Gastroesophageal sphincter (tissue), 4 donors: ENCODE measurements at regions not wholly inside any gene's neighbourhood (a gene's known extent, or its start where the extent isn't known, plus 50 kb on each side); places are given as distances from the start of the nearest gene placed in this dataset.

Experiments used
- ATAC-seq: fragments of 150-250 bp; one replicate; pipeline ENCODE4 v1.9.1; 2016; ENCODE audit warnings: mild to moderate bottlenecking, moderate library complexity
- H3K27ac ChIP-seq, 4 donors: fragments of 200-600 bp; sonication (generic) in 3 of 4; 1 replicate in 3 of 4; 2 replicates in 1 of 4; pipeline ENCODE4 v1.5.1; 2016 to 2019
- H3K27me3 ChIP-seq: fragments of 200-600 bp; sonication (generic); one replicate; pipeline ENCODE4 v1.5.1; 2019
- H3K36me3 ChIP-seq, 2 donors: fragments of 200-600 bp; sonication (generic); one replicate each; pipeline ENCODE4 v1.5.1; 2019; ENCODE audit warnings: control low read depth in 1 of 2
- H3K4me1 ChIP-seq, 3 donors: fragments of 200-600 bp; sonication (generic); 1 replicate in 2 of 3; 2 replicates in 1 of 3; pipeline ENCODE4 v1.5.1; 2016 to 2019; ENCODE audit warnings: control low read depth in 2 of 3
- H3K4me3 ChIP-seq, 2 donors: fragments of 200-600 bp; sonication (generic); one replicate each; pipeline ENCODE4 v1.5.1; 2019; ENCODE audit warnings: mild to moderate bottlenecking in 1 of 2, moderate library complexity in 1 of 2
- H3K9me3 ChIP-seq, 3 donors: fragments of 200-600 bp; sonication (generic); one replicate each; pipeline ENCODE4 v1.5.1; 2017 to 2019; ENCODE audit warnings: control low read depth in 2 of 3
- EP300 ChIP-seq: sonication (generic); formaldehyde crosslinking; IDR thresholded peaks from one replicate; pipeline ENCODE4 v1.6.1; 2017; ENCODE audit warnings: antibody characterized with exemption, mild to moderate bottlenecking
- POLR2A ChIP-seq, 2 donors: fragments of 450-650 bp; IDR thresholded peaks; one replicate each; pipeline ENCODE4 v1.6.1; 2017; ENCODE audit warnings: antibody characterized with exemption in 2 of 2, mild to moderate bottlenecking in 2 of 2, moderate library complexity in 1 of 2
- POLR2AphosphoS5 ChIP-seq: sonication (generic); formaldehyde crosslinking; IDR thresholded peaks from one replicate; pipeline ENCODE4 v1.6.1; 2017; ENCODE audit warnings: antibody characterized with exemption
- WGBS, 2 donors: methylation state at CpG; one replicate each; pipeline ENCODE4 v1.1.5; 2018; ENCODE audit warnings: low coverage in 1 of 2; 5-methylcytosine and 5-hydroxymethylcytosine counted together
- TF ChIP-seq, protein P1 (sequence below), 4 experiments: fragments of 200-600 bp in 2 of 4; fragments of 450-650 bp in 2 of 4; sonication (generic) in 1 of 4; IDR thresholded peaks; one replicate each; pipeline ENCODE4 v1.5.1; 2017 to 2019; ENCODE audit warnings: antibody characterized with exemption in 4 of 4, mild to moderate bottlenecking in 2 of 4, moderate library complexity in 2 of 4

DNA sequence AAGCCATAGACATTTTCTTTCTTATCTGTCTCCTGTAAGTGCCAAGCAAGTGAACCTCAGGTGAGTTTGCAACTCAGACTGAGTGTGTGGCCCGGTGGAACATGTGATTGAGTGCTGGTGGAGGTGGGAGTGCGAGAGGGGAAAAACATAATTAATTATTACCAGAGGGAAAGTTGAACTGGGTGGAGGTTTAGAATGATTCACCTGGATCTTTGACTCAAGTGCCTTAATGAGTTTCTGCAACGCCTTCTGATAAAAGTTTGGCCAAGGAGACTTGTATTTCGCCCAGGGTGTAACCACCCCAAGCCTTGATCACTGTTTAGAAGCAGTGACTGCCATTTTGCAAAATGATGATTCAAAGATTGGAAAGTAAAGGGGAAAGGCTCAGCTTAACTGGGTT lies 513.9 kb downstream of the GATA3 start:
- Histone ChIP-seq H3K9me3 (no peaks in the 10 kb centered on the region), H3K27ac (no peak overlapping the region), H3K4me3 (no peak overlapping the region), H3K4me1 (no peaks in the 10 kb centered on the region), H3K36me3 (no peaks in the 10 kb centered on the region), H3K27me3 (peaks cover 8% of the 10 kb centered on the region)
- ATAC-seq: no peak
- 57 to 94% methylated on average over 2 to 3 of the region's 4 CpGs for WGBS, 2 donors
- no peak for TF ChIP-seq EP300
- no peak for TF ChIP-seq POLR2A (IDR thresholded peaks at IDR 0.05)
- TF ChIP-seq POLR2AphosphoS5: no peak
- TF ChIP-seq, protein P1, sequence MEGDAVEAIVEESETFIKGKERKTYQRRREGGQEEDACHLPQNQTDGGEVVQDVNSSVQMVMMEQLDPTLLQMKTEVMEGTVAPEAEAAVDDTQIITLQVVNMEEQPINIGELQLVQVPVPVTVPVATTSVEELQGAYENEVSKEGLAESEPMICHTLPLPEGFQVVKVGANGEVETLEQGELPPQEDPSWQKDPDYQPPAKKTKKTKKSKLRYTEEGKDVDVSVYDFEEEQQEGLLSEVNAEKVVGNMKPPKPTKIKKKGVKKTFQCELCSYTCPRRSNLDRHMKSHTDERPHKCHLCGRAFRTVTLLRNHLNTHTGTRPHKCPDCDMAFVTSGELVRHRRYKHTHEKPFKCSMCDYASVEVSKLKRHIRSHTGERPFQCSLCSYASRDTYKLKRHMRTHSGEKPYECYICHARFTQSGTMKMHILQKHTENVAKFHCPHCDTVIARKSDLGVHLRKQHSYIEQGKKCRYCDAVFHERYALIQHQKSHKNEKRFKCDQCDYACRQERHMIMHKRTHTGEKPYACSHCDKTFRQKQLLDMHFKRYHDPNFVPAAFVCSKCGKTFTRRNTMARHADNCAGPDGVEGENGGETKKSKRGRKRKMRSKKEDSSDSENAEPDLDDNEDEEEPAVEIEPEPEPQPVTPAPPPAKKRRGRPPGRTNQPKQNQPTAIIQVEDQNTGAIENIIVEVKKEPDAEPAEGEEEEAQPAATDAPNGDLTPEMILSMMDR (IDR thresholded peaks at IDR 0.05): no peak

DNA sequence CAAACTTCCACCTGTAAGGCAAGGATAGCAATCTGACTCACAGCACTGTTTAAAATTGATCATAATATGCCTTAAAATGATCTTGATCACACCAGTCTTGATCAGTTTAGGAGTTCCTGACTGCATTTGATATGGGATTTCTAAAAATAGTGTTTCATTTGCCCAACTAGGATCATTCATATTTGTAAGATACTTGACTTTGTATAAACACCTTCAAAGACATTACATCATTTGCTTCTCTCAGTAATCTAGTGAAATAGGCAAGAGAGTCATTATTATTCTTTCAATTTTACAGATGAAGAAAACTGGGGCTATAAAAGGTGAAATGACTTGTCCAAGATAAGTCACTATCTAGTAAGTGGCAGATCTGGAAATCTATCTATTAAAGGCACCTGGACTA lies 521.1 kb downstream of the GATA3 start:
- ATAC-seq: no peak
- H3K27me3 ChIP-seq: no peaks in the 10 kb centered on the region
- H3K4me3 ChIP-seq: no peak overlapping the region
- H3K36me3 ChIP-seq: no peaks in the 10 kb centered on the region
- no peaks in the 10 kb centered on the region for H3K9me3 ChIP-seq
- H3K4me1 ChIP-seq: no peaks in the 10 kb centered on the region
- H3K27ac ChIP-seq: no peak overlapping the region
- TF ChIP-seq POLR2AphosphoS5: no peak
- TF ChIP-seq, protein P1 (IDR thresholded peaks at IDR 0.05): no peak

DNA sequence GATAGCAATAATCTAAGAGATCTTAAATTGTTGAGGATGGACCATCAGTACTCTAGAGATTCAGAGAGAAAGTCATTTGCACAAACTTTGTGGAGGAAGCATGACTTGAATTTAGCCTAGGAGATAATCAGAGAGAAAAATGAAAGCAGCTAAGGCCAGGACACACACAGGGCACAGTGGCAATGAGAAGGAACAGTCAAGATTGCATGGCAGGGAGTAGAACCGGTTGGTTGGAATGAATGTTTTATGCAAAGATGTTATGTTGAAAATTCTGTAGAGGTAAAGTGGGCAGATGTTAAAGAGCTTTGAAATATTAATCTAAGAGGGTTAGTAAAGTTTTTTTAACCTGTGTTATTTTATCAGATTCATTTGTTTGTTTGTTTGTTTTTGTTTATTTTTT lies 521.8 kb downstream of the GATA3 start:
- H3K9me3 ChIP-seq: no peaks in the 10 kb centered on the region
- no peak overlapping the region for H3K27ac ChIP-seq
- H3K4me3 ChIP-seq: no peak overlapping the region
- H3K36me3 ChIP-seq: no peaks in the 10 kb centered on the region
- ATAC-seq: no peak
- H3K4me1 ChIP-seq: no peaks in the 10 kb centered on the region
- H3K27me3 ChIP-seq: no peaks in the 10 kb centered on the region
- TF ChIP-seq, protein P1 (IDR thresholded peaks at IDR 0.05): no peak
- TF ChIP-seq POLR2A (IDR thresholded peaks at IDR 0.05): no peak
- TF ChIP-seq EP300: no peak
- TF ChIP-seq POLR2AphosphoS5: no peak
- 69 to 100% methylated on average over 1 of the region's 1 CpG for WGBS, 2 donors

DNA sequence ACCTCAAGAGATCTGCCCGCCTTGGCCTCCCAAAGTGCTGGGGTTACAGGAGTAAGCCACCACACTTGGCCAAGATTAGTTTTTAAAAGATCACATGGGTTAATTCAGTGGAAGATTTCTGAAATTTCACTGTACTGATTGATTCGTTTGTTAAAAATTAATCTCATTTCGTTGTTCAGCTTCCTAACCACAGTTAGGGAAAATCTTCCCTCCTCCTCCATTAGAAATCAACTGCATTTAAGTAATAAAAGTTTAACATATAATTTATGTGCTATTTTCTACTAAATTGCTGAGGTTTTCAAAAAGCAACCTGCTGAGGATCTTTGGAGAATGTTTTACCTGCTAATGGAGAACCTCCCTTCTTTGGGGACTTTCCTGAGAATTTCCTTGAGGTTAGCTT lies 522.4 kb downstream of the GATA3 start:
- no peak for TF ChIP-seq POLR2AphosphoS5
- TF ChIP-seq, protein P1 (IDR thresholded peaks at IDR 0.05): no peak
- no peak for TF ChIP-seq POLR2A (IDR thresholded peaks at IDR 0.05)
- no peak for TF ChIP-seq EP300
- no peaks in the 10 kb centered on the region for H3K36me3 ChIP-seq
- H3K4me3 ChIP-seq: no peak overlapping the region
- H3K27me3 ChIP-seq: no peaks in the 10 kb centered on the region
- no peaks in the 10 kb centered on the region for H3K9me3 ChIP-seq
- H3K4me1 ChIP-seq: no peaks in the 10 kb centered on the region
- no peak overlapping the region for H3K27ac ChIP-seq
- no peak for ATAC-seq
- 47 to 85% methylated on average over 2 to 3 of the region's 3 CpGs for WGBS, 2 donors

DNA sequence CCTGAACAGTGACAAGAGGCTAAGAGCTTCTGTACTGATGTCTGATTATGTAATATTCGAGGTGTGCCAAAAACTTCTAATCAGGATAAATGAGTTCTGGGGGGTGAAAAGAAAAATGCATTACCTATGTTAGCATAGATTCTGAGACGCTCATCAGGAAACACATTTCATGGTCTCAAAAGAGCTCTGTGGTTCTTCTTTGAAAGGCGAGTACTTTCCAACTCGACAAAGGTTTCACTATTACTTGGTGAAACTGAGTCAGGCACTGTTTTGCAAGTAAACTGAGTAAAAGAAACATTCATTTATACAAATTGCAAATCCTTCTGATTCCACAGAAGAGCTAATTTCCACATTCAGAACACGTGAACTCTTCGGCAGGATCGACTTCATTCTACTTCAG lies 523.2 kb downstream of the GATA3 start:
- 79 to 83% methylated on average over 7 of the region's 7 CpGs for WGBS, 2 donors
- Histone ChIP-seq H3K36me3 (no peaks in the 10 kb centered on the region), H3K4me3 (no peak overlapping the region), H3K9me3 (no peaks in the 10 kb centered on the region), H3K27me3 (no peaks in the 10 kb centered on the region), H3K27ac (no peak overlapping the region), H3K4me1 (no peaks in the 10 kb centered on the region)
- ATAC-seq: no peak
- no peak for TF ChIP-seq POLR2AphosphoS5
- TF ChIP-seq, protein P1 (IDR thresholded peaks at IDR 0.05): no peak
- no peak for TF ChIP-seq EP300
